GM12872 (cell line): ENCODE measurements at regions not wholly inside any gene's neighbourhood (a gene's known extent, or its start where the extent isn't known, plus 50 kb on each side); places are given as distances from the start of the nearest gene placed in this dataset.

Source experiments
- TF ChIP-seq, protein P1 (sequence below): IDR thresholded peaks from 3 replicates; pipeline ENCODE4 v1.5.1; 2011; ENCODE audit warnings: low read depth, mild to moderate bottlenecking, low read length, moderate library complexity; ENCODE audit not compliant: insufficient read depth

DNA sequence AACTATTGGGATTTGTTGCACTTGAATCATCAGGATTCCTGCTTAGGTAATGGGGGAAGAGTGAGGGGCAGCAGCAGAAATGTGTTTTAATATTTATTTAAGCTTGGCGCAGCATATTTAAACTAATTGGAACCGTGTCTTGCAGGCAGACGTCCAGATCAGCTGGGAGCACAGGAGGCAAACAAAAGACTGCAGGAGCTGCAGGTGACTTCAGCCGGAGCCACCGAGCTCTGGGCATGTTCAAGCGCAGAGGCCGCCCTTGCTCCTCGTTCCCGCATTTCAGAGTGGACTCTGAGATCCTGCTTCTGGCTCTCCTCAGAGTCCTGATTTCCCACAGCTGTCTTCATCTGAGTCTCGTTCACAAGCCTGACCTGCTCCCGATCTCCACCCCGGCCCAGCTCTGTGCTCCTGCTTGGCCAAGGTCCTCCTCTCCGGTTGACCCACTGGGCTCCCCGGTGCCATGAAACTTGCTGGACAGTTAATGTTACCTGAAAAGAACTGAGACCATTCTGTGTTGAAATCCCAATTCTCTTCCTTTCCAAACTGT is 475.5 kb downstream of the SOX11 start:
- TF ChIP-seq, protein P1, sequence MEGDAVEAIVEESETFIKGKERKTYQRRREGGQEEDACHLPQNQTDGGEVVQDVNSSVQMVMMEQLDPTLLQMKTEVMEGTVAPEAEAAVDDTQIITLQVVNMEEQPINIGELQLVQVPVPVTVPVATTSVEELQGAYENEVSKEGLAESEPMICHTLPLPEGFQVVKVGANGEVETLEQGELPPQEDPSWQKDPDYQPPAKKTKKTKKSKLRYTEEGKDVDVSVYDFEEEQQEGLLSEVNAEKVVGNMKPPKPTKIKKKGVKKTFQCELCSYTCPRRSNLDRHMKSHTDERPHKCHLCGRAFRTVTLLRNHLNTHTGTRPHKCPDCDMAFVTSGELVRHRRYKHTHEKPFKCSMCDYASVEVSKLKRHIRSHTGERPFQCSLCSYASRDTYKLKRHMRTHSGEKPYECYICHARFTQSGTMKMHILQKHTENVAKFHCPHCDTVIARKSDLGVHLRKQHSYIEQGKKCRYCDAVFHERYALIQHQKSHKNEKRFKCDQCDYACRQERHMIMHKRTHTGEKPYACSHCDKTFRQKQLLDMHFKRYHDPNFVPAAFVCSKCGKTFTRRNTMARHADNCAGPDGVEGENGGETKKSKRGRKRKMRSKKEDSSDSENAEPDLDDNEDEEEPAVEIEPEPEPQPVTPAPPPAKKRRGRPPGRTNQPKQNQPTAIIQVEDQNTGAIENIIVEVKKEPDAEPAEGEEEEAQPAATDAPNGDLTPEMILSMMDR = no peak

DNA sequence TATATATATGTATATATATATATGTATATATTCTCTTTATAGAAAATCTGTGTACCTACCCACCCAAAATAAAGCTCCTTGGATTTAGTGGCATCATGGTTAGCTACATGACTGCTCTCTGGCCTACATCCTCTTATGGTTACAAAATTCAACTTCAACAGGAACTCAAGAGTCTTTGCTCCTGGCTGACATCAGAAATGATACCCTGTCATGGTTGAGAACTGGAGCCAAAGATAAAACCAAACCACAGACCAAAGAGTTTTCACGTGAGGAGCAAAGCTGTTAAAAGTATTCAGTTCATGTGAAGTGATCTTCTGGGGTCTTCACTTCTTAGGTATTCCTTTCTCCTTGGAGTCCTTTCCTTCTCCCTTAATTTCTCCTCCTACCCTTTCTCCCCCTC is 476.3 kb downstream of the SOX11 start:
- TF ChIP-seq, protein P1 = no peak

DNA sequence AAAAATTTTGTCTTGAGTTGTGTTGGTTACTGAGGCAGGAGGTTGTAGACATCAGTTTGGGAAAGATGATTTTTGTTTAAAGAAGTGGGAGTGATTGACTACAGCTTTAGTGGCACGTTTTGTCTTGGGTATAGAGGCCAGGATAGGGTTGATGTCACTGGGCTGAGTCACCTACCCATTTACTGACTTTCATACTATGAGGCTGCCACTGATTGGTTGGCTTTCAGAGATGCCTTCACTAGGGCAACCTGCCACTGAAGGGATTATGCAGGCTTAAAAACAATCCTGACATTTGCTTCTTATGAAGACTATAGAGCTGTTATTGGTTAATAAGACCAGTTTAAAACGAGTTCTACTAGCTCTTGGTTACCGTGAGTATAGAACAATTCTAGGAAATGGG is 479.1 kb downstream of the SOX11 start:
- TF ChIP-seq, protein P1 = no peak

DNA sequence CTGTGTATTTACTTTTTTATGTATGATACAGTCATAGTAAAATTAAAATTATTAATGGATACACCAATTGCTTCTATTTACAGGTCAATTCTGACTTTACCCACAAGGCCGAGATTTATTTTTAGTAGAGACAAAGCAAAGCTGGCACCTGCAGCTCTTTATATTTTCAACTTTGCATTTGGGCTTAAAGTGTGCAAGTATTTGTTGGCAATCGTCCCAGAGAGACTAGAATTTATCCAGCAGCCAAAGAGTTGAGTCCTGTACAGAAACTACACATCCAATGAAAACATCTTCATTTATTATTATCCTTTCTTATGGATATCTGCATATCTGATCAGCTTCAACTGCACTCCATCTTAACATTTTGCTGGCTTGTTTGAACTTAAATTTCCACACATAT is 485.6 kb downstream of the SOX11 start:
- TF ChIP-seq, protein P1 = no peak

DNA sequence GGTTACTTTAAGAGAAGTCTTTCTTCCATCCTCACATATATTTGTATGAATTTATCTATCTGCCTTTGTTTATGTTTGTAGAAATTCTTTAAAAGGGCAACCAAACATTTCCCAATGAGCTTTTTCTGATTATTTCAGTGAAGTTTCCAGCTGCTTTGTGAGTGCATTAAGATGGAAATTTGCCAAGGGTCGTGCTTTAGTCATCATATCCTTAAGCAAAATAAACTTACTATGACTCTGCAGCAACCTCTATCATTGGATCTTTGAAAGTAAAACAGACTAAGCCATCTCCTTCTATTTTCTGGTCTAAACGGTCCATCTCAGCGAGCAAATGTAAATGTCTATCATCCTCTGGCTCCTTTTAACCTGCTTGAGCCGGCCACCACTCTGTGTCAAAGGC is 489.3 kb downstream of the SOX11 start:
- TF ChIP-seq, protein P1 = no peak

DNA sequence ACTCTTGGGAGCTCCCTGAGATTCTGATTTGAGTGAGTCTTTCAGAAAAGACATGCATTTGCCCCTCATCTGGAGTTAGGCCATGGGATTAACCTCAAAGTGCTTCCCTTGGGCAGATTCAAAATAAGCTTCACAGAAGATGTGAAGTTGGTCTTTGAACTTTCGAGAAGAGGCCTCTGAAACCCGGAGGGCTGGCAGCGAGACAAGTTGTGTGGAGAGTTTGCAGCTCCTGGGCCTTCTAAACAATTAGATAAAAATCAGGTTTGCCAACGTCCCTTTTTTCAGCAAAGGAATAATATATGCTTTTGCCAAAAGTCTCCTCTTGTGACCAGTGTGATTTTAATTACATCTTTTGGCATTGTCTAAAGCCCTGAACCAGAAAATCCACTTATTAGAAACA is 489.7 kb downstream of the SOX11 start:
- TF ChIP-seq, protein P1 = no peak

DNA sequence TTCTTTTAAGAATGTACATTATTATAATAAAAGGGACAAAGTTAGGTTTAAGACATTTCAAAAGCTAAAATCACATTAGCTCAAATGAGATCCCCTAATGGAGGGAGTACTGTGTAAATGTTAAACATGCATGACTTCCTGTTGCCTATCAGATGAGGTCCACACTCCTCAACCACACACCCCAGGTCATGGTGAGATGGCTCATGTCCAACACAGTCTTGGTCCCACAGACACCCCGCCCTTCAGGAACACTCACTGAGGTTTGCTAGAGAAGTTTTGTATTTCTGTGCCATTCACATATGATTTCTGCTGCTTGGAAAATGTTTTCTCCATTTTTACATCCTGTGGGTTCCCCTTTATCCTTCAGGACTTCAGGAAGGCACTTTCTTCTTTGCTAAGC is 491.0 kb downstream of the SOX11 start:
- TF ChIP-seq, protein P1 = no peak
